ENCODE measurements at regions not wholly inside any gene's neighbourhood (a gene's known extent, or its start where the extent isn't known, plus 50 kb on each side); places are given as distances from the start of the nearest gene placed in this dataset.

- DNase-seq = no peak
These were observed 1334.6 kb downstream of the TBC1D22A start for GRCh38 chr22:48096851-48097665.

- no peak for DNase-seq
These were observed 1334.0 kb downstream of the TBC1D22A start for GRCh38 chr22:48096411-48096810.

GRCh38 chr22:48093981-48094380 lies 1331.5 kb downstream of the TBC1D22A start:
- no peak for DNase-seq

GRCh38 chr22:48092866-48093265 lies 1330.4 kb downstream of the TBC1D22A start:
- DNase-seq = no peak

- DNase-seq = no peak
These were observed 1329.3 kb downstream of the TBC1D22A start for GRCh38 chr22:48091656-48092223.

GRCh38 chr22:48091060-48091650 lies 1328.7 kb downstream of the TBC1D22A start:
- no peak for DNase-seq

GRCh38 chr22:48090332-48090672 lies 1327.9 kb downstream of the TBC1D22A start:
- no peak for DNase-seq

GRCh38 chr22:48089601-48090331 lies 1327.3 kb downstream of the TBC1D22A start:
- no peak for DNase-seq

GRCh38 chr22:48088926-48089536 lies 1326.6 kb downstream of the TBC1D22A start:
- no peak for DNase-seq

GRCh38 chr22:48088251-48088650 lies 1325.8 kb downstream of the TBC1D22A start:
- no peak for DNase-seq

GRCh38 chr22:48085901-48086645 lies 1323.6 kb downstream of the TBC1D22A start:
- no peak for DNase-seq

- DNase-seq = no peak
These were observed 1322.2 kb downstream of the TBC1D22A start for GRCh38 chr22:48084729-48085050.

- peak; percentile 53 for DNase-seq
These were observed 1321.7 kb downstream of the TBC1D22A start for GRCh38 chr22:48084041-48084728.

- DNase-seq = no peak
These were observed 1321.1 kb downstream of the TBC1D22A start for GRCh38 chr22:48083502-48083901.

- DNase-seq = no peak
These were observed 1319.8 kb downstream of the TBC1D22A start for GRCh38 chr22:48082284-48082683.

- DNase-seq = no peak
These were observed 1318.8 kb downstream of the TBC1D22A start for GRCh38 chr22:48081281-48081680.

- no peak for DNase-seq
These were observed 1318.1 kb downstream of the TBC1D22A start for GRCh38 chr22:48080316-48081165.

- DNase-seq = no peak
These were observed 1317.2 kb downstream of the TBC1D22A start for GRCh38 chr22:48079505-48080290.

GRCh38 chr22:48078825-48079224 lies 1316.4 kb downstream of the TBC1D22A start:
- no peak for DNase-seq

- DNase-seq = no peak
These were observed 1315.2 kb downstream of the TBC1D22A start for GRCh38 chr22:48077699-48078098.
